RWPE1 (cell line): ENCODE measurements at regions not wholly inside any gene's neighbourhood (a gene's known extent, or its start where the extent isn't known, plus 50 kb on each side); places are given as distances from the start of the nearest gene placed in this dataset.

Experiments
- CTCF ChIA-PET: fragments of 350-600 bp; sonication (Branson Sonifier 250); formaldehyde crosslinking; extraction: SDS; loops from one replicate; lab custom pipeline; 2021; lab: Yijun Ruan, JAX
- POLR2A ChIA-PET: fragments of 400-600 bp; formaldehyde crosslinking; extraction: SDS; loops from one replicate; lab custom pipeline; 2020; ENCODE audit warnings: antibody characterized with exemption; ENCODE audit not compliant: low non-redundant PET; lab: Yijun Ruan, JAX
- DNase-seq: peaks from one replicate; pipeline ENCODE4 v3.0.0; 2012; ENCODE audit warnings: low spot score
- H3K27ac ChIP-seq: fragments of 450-650 bp; 2 replicates; pipeline ENCODE4 v1.5.1; 2017
- CTCF ChIP-seq: fragments of 450-650 bp; conservative IDR thresholded peaks from 2 replicates; pipeline ENCODE4 v1.5.1; 2017; ENCODE audit warnings: low read depth, mild to moderate bottlenecking

- TF ChIP-seq CTCF = no peak
- ChIA-PET CTCF (interaction anchor here (0.6 kb wide), 2 partner anchors 92 to 144 kb away, joined by 3 read pairs; no protein-coding TSS in a partner anchor), POLR2A (no interaction called here)
- no peak overlapping the region for H3K27ac ChIP-seq
- no peak for DNase-seq
These were observed 64.6 kb upstream of the UST start for GRCh38 chr6:148682252-148682651.

DNA sequence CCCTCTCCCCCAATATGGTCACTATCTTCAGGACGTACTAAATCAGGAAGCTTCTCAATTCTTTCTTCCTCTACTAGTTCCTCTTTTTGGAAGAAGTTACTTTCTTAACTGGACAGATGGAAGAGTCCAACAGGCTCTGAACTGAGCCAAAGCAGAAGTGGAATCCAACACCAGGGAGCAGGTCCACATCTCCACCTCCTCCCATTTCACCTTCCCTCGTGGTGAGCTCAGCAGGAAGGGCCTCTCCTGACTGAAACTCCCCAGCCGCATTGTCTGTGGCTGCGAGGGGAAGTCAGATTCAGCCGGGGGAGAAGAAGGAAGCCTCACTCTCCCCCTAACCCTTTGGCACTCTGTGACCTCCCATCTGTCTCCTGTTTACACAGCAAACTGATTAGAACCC lies 63.8 kb upstream of the UST start:
- DNase-seq = no peak
- no peak for TF ChIP-seq CTCF
- H3K27ac ChIP-seq = no peak overlapping the region
- ChIA-PET POLR2A (no interaction called here), CTCF (interaction anchor here (0.6 kb wide), 1 partner anchor 45 kb away, joined by 3 read pairs; no protein-coding TSS in a partner anchor)

DNA sequence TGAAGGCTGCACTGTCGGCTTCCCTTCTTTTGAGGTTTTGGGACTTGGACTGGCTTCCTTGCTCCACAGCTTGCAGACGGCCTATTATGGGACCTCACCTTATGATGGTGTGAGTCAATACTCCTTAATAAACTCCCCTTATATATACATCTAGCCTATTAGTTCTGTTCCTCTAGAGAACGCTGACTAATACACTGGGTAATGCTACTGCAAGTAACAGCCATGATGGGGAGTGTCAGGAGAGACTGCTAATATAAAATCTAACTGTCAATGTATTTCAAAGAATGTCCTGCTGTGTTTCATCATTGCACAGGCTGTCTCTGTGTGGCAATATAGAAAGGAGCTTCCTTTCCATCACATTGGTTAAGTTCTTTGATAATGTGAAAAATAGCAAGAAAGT lies 57.7 kb upstream of the UST start:
- CTCF ChIA-PET = no interaction called here
- POLR2A ChIA-PET = no interaction called here
- no peak for DNase-seq
- no peak for TF ChIP-seq CTCF
- H3K27ac ChIP-seq = no peak overlapping the region

DNA sequence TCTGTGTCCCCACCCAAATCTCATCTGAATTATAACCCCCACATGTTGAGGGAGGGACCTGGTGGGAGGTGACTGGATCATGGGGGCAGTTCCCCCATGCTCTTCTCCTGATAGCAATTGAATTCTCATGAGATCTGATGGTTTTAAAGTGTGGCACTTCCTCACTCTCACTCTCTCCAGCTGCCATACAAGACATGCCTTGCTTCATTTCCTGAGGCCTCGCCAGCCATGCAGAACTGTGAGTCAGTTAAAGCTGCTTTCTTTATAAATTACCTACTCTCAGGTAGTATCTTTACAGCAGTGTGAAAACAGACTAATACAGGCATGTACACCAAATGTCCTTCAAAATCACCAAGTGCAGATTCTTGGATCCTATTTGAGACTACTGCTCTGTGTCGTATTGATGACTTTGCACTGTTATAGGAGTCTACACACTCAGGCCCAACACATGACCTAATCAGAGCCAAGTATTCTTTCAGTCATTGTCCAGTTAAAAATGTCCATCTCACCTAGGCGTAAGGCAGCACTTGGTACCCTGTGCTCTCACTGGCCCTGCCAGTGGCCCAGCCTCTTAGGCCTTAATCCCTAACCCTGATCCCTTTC lies 52.8 kb upstream of the UST start:
- ChIA-PET CTCF (no interaction called here), POLR2A (interaction anchor here (0.7 kb wide), 1 partner anchor 9 kb away, joined by 3 read pairs; no protein-coding TSS in a partner anchor)
- no peak overlapping the region for H3K27ac ChIP-seq
- no peak for DNase-seq
- no peak for TF ChIP-seq CTCF
